MM.1S (cell line): ENCODE measurements at regions not wholly inside any gene's neighbourhood (a gene's known extent, or its start where the extent isn't known, plus 50 kb on each side); places are given as distances from the start of the nearest gene placed in this dataset.
"Not testable (repeated sequence)": the region's sequence is repeated elsewhere in the genome, so short reads cannot be mapped to it uniquely, and the experiment has no call there.

Experiments used
- DNase-seq: peaks from one replicate; pipeline ENCODE4 v3.0.0-alpha.2; 2015
- H2AFZ ChIP-seq: fragments of 300-600 bp; sonication (generic); 2 replicates; pipeline ENCODE4 v1.6.0; 2016; ENCODE audit warnings: antibody characterized with exemption, low read length
- H3F3A ChIP-seq: fragments of 300-600 bp; sonication (generic); 2 replicates; pipeline ENCODE4 v1.6.1; 2016; ENCODE audit warnings: mild to moderate bottlenecking, antibody characterized with exemption, low read length, moderate library complexity, mixed read lengths; ENCODE audit not compliant: insufficient read depth
- H3K27ac ChIP-seq: fragments of 300-600 bp; sonication (generic); 2 replicates; pipeline ENCODE4 v1.5.1; 2016; ENCODE audit warnings: mild to moderate bottlenecking, low read length
- H3K27me3 ChIP-seq: fragments of 300-600 bp; sonication (generic); replicated peaks from 2 replicates; pipeline ENCODE4 v1.6.0; 2016; ENCODE audit warnings: low read length; ENCODE audit not compliant: insufficient read depth
- H3K36me3 ChIP-seq: fragments of 300-600 bp; sonication (generic); replicated peaks from 2 replicates; pipeline ENCODE4 v1.6.1; 2016; ENCODE audit warnings: mild to moderate bottlenecking, low read length, mixed read lengths; ENCODE audit not compliant: insufficient read depth
- H3K4me1 ChIP-seq: fragments of 300-600 bp; sonication (generic); 2 replicates; pipeline ENCODE4 v1.6.1; 2016; ENCODE audit warnings: low read length, mixed read lengths
- H3K4me2 ChIP-seq: fragments of 300-600 bp; sonication (generic); 2 replicates; pipeline ENCODE4 v1.6.0; 2016; ENCODE audit warnings: low read depth, low read length
- H3K4me3 ChIP-seq: fragments of 300-600 bp; sonication (generic); 2 replicates; pipeline ENCODE4 v1.5.1; 2016; ENCODE audit warnings: low read length, mixed read lengths
- H3K79me2 ChIP-seq: fragments of 300-600 bp; sonication (generic); 2 replicates; pipeline ENCODE4 v1.6.1; 2016; ENCODE audit warnings: mixed run types, low read length, mixed read lengths
- H3K9ac ChIP-seq: fragments of 300-600 bp; sonication (generic); 2 replicates; pipeline ENCODE4 v1.6.1; 2016; ENCODE audit warnings: low read length, mixed read lengths
- H3K9me2 ChIP-seq: fragments of 300-600 bp; sonication (generic); replicated peaks from 2 replicates; pipeline ENCODE4 v1.6.1; 2016; ENCODE audit warnings: mild to moderate bottlenecking, low read length, mixed read lengths; ENCODE audit not compliant: insufficient read depth
- H3K9me3 ChIP-seq: fragments of 300-600 bp; sonication (generic); replicated peaks from 2 replicates; pipeline ENCODE4 v1.6.1; 2016; ENCODE audit warnings: mild to moderate bottlenecking, low read length, mixed read lengths; ENCODE audit not compliant: insufficient read depth
- H4K20me1 ChIP-seq: fragments of 300-600 bp; sonication (generic); 2 replicates; pipeline ENCODE4 v1.6.1; 2016; ENCODE audit warnings: mild to moderate bottlenecking, low read length, moderate library complexity, mixed read lengths; ENCODE audit not compliant: insufficient read depth
- CTCF ChIP-seq: fragments of 300-600 bp; sonication (generic); IDR thresholded peaks from 2 replicates; pipeline ENCODE4 v1.5.1; 2016; ENCODE audit warnings: antibody characterized with exemption, low read length, mixed read lengths
- EZH2 ChIP-seq: fragments of 300-600 bp; sonication (generic); optimal IDR thresholded peaks from 2 replicates; pipeline ENCODE3; 2017; ENCODE audit warnings: low read depth, mild to moderate bottlenecking, antibody characterized with exemption, low read length, mixed read lengths
- EZH2phosphoT487 ChIP-seq: fragments of 300-600 bp; sonication (generic); IDR thresholded peaks from 2 replicates; pipeline ENCODE4 v1.6.1; 2018; ENCODE audit warnings: antibody characterized with exemption, low read length

GRCh38 chr6:152821525-152821924 lies 70.9 kb downstream of the VIP start:
- Histone ChIP-seq H3K4me2 (no peak overlapping the region), H3K9ac (no peak overlapping the region), H3F3A (no peaks in the 10 kb centered on the region), H3K79me2 (no peaks in the 10 kb centered on the region), H3K9me3 (no peaks in the 10 kb centered on the region), H2AFZ (no peak overlapping the region), H3K27ac (no peak overlapping the region), H4K20me1 (no peaks in the 10 kb centered on the region), H3K27me3 (no peaks in the 10 kb centered on the region), H3K9me2 (no peaks in the 10 kb centered on the region), H3K36me3 (no peaks in the 10 kb centered on the region), H3K4me1 (no peaks in the 10 kb centered on the region), H3K4me3 (no peak overlapping the region)
- DNase-seq: no peak
- TF ChIP-seq EZH2: no peak
- TF ChIP-seq CTCF: no peak
- TF ChIP-seq EZH2phosphoT487: no peak

- no peaks in the 10 kb centered on the region for H3K4me1 ChIP-seq
- H3K4me2 ChIP-seq: no peak overlapping the region
- no peak overlapping the region for H3K4me3 ChIP-seq
- DNase-seq: no peak
- no peaks in the 10 kb centered on the region for H3K36me3 ChIP-seq
- no peaks in the 10 kb centered on the region for H4K20me1 ChIP-seq
- H3K27ac ChIP-seq: no peak overlapping the region
- no peaks in the 10 kb centered on the region for H3K9me3 ChIP-seq
- no peaks in the 10 kb centered on the region for H3K79me2 ChIP-seq
- no peak for TF ChIP-seq EZH2
- no peak for TF ChIP-seq CTCF
- TF ChIP-seq EZH2phosphoT487: no peak
- no peak overlapping the region for H2AFZ ChIP-seq
- no peaks in the 10 kb centered on the region for H3K27me3 ChIP-seq
- H3K9me2 ChIP-seq: no peaks in the 10 kb centered on the region
- H3K9ac ChIP-seq: no peak overlapping the region
- H3F3A ChIP-seq: no peaks in the 10 kb centered on the region
Observed at GRCh38 chr6:152824666-152825065, 74.1 kb downstream of the VIP start.

GRCh38 chr6:152828431-152828830 lies 77.8 kb downstream of the VIP start:
- no peaks in the 10 kb centered on the region for H3K9me3 ChIP-seq
- no peaks in the 10 kb centered on the region for H3K36me3 ChIP-seq
- H3K9ac ChIP-seq: no peak overlapping the region
- no peaks in the 10 kb centered on the region for H3K9me2 ChIP-seq
- H3K4me2 ChIP-seq: no peak overlapping the region
- no peaks in the 10 kb centered on the region for H3F3A ChIP-seq
- H3K27ac ChIP-seq: no peak overlapping the region
- TF ChIP-seq EZH2 (no peak), CTCF (no peak), EZH2phosphoT487 (no peak)
- no peaks in the 10 kb centered on the region for H3K79me2 ChIP-seq
- H2AFZ ChIP-seq: no peak overlapping the region
- no peak overlapping the region for H3K4me3 ChIP-seq
- H3K4me1 ChIP-seq: no peaks in the 10 kb centered on the region
- H4K20me1 ChIP-seq: no peaks in the 10 kb centered on the region
- H3K27me3 ChIP-seq: no peaks in the 10 kb centered on the region
- DNase-seq: no peak

- H2AFZ ChIP-seq, H3K4me1 ChIP-seq, H4K20me1 ChIP-seq, H3K36me3 ChIP-seq, H3K4me2 ChIP-seq, H3K27me3 ChIP-seq, H3K9me2 ChIP-seq, H3K9me3 ChIP-seq, H3K79me2 ChIP-seq, H3K9ac ChIP-seq, H3F3A ChIP-seq, H3K4me3 ChIP-seq, DNase-seq, H3K27ac ChIP-seq: not testable (repeated sequence)
Observed at GRCh38 chr6:152834366-152834765, 83.8 kb downstream of the VIP start.
